Stimulated activated CD8-positive, alpha-beta memory T cell treated with anti-CD3 and anti-CD28 coated beads, Interleukin-4, amount 100 ng/mL, for 24 hours (primary cell): ENCODE measurements at regions not wholly inside any gene's neighbourhood (a gene's known extent, or its start where the extent isn't known, plus 50 kb on each side); places are given as distances from the start of the nearest gene placed in this dataset.

ENCODE experiments used
- DNase-seq: peaks from one replicate; pipeline ENCODE4 v3.0.0-alpha.2; 2020; ENCODE audit warnings: low read depth

DNA sequence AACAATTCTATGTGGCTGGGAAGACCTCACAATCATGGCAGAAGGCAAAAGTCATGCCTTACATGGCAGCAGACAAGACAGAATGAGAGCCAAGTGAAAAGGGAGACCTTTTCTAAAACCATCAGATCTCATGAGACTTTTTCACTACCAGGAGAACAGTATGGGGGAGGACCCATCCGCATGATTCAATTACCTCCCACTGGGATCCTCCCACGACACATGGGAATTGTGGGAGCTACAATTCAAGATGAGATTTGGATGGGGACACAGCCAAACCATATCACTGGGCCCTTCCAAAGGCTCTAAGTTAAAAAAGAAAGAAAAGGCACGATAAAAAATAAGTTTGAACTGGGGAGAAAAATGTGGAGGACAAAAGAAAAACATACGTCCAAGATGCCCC, 406.9 kb upstream of the CDH4 start:
- no peak for DNase-seq

DNA sequence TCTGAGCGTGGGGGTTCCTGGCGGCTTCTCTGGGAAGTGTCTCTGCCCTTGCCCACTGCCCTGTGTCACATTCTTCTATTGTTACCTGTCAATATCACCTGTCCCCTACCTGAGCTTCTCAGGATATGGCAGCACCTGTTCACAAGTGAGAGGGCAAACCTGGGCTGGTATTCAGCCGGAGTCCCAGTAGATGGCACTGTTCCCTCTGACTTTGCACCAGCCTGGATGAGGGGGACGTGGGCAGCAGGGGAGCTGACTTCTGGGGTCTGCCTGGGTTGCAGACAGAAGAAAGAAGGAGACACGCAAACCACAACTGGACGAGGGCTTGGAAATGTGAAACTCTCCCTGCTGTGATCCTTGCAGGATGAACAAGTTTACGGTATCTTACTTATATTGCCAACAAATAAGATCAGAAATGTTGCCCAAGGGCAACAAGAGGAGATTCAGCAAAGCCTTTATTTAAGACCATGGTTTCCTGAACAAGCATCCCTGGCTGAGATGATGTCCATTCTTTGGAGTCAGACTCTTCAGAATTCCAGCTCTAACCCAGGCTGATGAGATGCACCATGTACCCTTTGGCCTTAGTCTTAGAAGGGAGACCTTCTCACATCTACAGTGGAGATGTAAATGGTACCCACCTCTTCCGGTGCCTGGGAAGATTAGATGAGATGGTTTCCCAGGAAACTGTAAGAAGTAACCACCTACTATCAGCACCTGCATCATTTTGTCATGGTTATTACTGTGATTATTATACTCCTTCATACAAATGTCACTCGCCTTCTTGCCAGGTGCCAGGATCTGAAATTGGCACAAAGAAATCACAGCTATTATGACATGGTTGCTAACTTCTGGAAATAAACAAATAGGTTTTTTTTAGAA, 400.0 kb upstream of the CDH4 start:
- DNase-seq: no peak

DNA sequence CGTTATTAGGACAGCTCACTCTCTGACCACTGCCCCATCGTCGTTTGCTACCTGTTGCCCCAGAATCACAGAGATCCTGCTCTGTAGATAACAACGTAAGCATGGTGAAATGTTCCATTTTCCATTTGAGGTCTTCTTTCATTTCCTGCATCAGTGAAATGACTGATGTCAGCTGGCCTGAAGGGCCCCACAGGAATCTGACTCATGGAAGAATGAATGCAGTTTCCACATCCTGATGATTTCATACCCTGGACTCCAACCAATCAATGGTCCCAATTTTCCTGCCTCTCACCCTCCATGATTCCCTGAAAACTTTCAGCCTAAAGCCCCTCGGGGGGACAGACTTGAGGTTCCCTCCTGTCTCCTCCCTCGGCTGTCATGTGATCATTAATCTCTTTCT, 394.4 kb upstream of the CDH4 start:
- DNase-seq: no peak

DNA sequence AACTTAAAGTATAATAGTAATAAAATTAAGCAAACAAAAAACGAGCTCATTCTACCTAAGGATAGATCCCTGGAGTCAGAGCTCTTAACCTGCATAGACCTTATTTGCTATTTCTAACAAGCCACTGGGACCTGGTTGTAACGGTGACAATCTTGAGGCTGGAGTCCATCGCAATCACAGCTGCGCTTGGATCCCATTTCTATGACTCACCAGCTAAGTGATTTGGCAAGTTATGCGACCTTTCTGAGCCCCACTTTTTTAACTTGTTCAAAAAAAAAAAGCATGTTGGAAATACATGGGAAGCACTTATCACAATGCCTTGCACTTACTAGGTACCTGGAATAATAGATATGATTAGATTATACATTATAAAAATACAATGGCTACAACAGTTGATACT, 389.5 kb upstream of the CDH4 start:
- no peak for DNase-seq

DNA sequence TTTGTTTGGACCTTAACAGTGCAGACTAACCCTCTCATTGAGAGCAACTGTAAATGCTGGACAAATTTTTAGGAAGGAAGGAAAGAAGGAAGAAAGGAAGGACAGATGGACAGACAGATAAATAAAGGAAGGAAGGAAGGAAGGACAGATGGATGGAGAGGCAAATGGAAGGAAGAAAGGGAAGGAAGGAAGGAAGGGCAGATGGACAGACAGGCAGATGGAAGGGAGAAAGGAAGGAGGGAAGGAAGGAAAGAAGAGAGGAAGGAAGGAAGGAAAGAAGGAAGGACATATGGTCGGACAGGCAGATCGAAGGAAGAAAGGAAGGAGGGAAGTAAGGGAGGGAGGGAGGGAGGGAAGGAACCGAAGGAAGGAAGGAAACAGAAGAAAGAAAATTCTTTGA, 388.5 kb upstream of the CDH4 start:
- DNase-seq: no peak

DNA sequence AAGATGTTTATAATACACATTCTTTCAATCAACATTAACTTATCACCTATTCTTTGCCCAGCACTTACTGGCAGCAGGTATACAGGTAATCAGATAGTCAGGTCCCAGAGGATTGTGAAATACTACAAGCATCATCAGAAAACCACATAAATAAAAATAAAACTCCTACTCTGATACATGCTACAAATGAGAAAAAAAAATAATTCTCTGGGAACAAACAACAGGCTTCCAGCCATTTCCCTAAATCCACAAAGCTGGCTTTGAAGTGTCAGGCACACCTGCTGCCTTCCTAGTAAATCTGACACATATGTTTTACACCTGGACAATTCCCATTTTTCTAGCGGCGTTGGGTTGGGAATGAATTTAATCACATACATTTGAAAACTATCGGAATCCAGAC, 384.5 kb upstream of the CDH4 start:
- DNase-seq: no peak

DNA sequence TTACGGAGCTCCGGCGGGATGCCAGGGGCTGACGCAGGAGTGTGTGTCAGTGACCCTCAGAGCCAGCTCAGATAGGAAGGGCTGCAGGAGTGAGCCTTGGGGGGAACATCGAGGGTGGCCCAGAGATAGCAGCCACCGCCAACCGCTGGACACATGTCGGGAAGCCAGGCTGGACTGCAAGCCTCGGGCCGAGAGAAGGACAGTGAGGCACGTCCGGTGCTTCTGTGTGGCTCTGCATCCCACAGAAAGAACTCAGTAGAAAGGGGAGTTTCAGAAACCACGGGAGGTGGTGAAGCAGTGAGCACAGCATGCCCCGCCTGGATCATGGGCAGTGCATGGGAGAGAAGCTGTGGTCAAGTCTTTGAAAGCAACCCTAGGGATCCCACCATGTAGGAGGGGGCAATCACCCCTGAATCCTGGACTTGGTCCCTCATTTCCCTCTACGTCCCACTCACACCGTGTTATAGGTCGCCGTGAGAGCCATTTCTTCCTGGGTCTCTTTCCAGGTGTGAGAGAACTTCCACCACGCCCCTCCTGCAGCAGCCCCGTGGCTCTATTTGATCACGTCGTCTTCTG, 383.7 kb upstream of the CDH4 start:
- DNase-seq: no peak

DNA sequence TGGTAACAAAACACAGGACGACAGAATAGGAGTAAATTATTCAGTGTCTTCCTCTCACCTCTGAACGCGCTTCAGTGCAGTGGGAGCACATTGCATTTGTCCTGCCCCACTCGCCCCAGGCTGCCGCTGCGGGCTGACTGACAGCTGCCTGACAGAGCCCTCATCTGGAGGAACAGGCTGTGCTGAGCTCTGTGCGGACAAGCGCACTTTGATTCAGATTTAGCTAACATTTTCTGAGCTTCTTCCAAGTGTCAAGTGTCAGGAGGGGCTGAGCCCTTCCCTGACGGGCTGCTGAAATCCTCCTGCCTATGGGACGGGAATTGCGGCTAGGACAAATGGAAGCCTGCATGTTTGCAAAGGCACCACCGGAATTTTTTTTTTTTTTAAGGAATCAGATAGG, 383.0 kb upstream of the CDH4 start:
- DNase-seq: no peak

DNA sequence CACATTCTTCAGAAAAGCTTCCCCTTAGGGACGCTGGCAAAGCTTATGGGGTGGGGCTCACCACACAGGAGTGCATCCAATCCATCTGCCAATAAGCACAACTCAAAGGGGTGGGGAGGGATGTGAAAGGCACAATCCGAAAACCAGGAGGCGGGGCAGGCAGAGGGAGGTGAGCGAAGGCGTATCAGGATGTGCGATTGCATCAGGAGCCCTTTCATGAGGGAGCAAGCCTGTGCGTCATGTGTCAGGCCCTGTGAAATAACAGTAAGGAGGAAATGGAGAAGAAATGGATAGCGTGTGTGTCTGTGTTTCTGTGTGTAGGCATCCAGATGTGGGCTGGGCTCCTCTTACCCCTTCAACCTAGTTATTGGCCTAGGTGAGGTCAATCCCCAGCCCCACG, 382.4 kb upstream of the CDH4 start:
- no peak for DNase-seq

DNA sequence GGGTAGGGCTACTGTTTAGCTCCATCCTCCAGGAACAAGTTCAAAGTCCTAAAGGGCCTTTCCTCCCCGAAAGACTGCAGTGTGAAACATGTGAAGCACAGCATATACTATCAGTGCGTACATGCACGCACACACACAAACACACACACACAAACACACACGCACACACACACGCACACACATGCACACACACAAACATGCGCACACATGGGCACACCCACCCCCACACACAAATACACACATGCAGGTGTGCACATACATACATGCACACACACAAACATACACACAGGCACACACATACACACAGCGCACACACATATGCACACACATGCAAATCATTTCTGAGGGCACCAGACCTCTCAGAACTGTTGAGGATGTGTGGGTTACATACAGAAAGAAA, 382.0 kb upstream of the CDH4 start:
- DNase-seq: no peak

DNA sequence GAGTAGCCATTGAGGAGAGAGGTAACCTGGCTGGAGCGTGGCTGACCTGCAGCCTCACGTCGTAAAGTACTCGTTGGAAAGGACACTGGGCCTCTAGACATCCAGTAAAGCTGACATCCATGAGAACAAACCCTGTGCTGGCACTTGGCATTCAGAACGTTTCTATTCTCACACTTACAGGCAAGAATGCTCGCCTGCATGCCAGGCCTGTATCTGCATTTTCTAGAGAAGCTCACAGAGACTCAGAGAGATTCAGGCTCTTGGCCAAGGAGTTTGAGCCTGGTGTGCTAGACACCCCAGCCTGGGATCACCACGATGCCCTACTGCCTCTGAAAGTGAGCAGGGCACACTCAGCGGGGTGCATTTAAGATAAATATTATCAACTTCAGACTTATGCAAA, 379.8 kb upstream of the CDH4 start:
- DNase-seq: no peak

DNA sequence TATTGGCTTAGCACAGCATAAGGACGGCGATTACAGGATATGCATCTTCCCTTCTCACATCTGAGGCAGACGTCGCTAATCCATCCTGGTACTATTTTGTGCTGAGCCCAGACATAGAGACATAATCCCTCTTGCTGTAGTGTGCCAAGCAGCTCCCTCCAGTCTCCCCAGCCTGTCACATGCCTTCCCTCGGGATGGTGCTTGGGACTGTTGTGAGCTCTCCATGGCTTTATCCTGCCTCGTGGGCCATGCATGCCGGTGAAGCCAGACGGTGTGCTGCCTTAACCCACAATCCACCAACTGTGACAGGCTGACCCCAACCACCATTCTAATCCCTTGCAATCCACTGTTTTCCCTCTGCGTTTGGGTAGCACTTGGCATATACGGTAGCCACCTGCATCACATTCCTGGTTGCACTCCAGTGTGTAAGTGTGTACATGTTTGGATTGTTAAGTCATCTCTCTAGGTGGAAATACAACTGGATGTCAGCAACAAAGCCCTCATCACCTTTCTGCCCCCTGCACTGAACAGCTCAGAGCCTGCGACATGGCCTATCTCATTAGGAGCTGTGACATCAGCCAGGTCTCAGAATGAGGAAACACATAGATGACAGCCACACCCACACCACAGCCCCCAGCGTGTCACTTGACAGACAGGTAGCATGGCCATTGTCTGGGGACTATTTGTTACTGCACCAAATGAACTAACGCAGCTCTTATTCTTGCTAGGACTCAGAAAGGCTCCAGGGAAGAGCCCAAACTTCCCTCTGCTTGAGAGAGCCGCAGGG, 374.8 kb upstream of the CDH4 start:
- no peak for DNase-seq

DNA sequence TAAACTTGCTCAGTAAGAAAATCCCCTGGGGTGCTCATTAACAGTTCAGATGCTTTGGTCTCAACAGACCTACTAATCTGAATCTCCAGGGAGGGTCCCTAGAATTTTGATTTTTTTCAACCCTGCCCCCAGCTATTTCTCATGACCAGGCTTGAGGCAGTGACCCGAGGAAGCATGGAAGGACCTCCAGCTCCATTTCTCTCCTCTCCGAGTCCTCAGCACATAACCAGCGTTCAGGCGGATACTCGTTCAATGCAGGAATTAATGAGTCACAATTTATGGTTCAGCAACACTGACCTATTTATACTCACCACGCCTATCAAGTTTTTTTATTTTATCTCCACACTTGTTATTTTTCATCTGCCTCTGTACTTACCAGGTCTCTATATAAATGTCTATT, 369.2 kb upstream of the CDH4 start:
- DNase-seq: no peak

DNA sequence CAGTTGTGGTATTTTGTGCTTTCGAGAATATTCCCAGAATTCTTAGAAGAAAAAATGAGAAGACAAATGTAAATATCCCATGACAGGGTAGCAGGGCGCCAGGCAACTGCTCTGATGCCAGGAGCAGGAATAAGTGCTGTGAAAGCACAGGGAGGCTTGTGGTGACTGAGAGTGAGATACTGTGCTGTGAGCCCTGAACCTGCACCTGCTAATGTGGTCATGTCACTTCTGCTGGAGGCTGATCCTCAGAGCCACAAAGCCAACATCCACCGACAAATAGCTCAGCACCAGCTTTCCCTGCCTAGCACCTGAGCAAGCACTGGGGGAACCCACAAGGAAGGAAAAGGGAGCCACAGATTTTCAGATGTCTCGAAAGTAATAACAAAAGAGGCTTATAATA, 368.6 kb upstream of the CDH4 start:
- no peak for DNase-seq

DNA sequence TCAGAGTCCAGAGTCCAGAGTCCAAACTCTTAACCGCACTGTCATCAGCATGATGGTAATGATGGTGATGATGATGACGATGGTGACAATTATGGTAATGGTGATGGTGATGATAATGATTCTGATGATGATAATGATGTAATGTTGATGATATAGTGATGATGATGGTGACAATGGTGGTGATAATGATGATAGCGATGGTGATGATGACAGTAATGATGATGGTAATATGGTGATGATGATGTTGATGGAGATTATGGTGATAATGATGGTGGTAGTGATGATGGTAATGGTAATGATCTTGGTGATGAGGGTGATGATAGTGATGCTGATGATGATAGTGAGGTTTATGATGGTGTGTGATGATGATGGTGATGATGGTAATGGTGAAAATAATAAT, 367.8 kb upstream of the CDH4 start:
- no peak for DNase-seq

DNA sequence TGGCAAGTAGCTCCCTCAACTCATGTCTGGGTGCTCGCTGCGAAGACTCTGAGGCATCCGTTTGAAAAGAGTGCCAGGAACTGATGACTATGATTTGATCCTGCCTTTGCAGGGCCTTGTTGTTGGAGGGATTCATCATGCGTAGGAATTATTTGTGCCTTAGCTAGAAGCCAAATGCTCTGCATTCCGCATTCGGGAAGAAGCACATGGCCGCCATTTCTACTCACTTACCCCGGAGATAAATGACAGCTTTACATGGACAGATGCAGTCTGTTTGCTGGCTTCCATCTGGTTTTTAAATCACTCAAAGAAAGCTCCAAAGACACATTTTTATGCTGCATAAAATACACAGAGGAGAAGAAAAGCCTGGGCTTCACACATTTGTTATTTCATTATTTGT, 363.3 kb upstream of the CDH4 start:
- no peak for DNase-seq

DNA sequence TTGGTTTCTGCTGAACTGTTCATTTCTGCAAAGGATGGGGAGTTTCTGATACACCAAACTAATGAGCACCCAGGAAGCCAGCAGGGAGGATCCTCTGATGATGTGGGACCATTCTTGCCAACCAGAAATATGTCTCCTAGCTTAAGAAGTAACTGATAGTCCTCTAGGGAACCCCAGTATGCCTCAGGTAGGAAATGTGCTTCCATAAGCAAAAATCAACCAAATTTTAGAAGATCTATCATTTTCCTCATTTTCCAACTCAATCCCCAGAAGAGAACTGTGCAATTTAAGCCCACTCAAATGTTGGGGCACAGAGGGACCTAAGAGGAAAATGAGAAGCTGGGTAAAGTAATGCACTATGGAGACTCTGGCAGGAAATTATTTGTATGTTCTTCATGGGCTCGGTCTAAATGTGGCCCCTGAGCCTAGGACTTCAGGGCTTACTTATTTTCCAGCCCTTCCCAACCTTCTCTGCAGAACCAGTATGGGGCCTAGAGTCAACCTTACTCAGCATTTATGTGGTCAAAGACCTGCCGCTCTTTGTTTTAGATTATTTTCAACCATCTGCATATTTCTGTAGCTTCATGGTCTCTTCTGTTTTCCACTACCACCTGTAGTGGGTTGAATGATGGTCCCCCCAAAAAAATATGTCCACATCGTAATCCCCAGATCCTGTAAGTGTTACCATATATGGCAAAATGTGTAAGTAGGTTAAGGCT, 359.8 kb upstream of the CDH4 start:
- no peak for DNase-seq

DNA sequence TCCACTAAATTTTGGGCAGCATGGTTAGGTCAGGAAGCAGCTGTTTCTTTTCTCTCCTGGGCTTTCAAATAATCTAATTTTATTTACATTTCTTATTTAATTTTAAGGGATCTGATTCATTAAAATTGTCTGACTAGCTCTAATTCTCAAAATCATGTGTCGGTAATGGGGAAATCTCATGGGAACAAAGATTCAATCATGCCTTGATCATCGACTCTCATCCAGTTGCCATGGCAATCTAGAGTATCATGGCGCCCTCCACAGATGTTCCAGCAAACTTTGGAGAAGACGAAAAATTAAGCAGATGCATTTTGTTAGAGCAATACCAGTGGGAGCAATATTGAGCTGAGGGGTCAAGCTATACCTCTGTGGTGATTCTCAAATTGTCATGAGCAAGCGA, 358.0 kb upstream of the CDH4 start:
- no peak for DNase-seq

DNA sequence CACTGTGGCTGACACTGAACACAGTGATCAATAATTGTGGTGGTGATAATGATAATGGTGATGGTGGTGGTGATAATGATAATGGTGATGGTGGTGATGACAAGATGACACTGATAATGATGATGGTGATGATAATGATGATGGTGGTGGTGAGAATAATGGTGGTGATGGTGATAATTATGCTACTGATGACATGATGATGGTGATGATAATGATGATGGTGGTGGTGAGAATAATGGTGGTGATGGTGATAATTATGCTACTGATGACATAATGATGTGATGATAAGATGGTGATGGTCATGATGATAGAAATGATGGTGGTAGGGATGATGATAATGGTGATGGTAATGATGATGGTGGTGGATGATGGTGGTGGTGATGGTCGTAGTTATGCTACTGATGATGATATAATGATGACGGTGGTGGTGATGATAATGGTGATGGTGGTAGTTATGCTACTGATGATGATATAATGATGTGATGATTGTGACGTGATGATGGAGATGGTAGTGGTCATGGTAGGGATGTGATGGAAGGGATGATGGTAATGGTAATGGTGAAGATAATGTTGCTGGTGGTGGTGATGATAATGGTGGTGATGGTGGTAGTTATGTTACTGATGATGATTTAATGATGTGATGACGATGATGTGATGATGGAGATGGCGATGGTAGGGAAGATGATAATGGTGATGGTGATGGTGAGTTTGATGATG, 356.5 kb upstream of the CDH4 start:
- no peak for DNase-seq

DNA sequence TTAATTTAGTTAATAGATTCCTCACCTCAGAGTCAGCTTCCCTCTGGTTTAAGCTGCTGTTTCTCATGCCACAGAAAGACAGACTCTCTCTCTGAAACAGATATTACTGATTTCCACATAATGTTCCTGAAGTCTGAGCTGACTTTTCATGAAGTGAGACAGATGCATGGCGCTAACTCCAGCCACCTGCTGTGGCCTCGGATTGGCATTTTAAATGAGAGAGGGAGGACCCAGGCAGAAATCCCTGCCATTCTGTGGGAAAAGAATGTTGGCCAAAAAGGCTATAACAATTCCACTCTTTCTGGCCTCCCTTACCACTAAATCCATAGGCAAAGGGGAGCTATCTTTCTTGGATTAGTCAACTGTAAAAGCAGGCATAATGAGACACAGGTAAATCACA, 354.1 kb upstream of the CDH4 start:
- DNase-seq: no peak

DNA sequence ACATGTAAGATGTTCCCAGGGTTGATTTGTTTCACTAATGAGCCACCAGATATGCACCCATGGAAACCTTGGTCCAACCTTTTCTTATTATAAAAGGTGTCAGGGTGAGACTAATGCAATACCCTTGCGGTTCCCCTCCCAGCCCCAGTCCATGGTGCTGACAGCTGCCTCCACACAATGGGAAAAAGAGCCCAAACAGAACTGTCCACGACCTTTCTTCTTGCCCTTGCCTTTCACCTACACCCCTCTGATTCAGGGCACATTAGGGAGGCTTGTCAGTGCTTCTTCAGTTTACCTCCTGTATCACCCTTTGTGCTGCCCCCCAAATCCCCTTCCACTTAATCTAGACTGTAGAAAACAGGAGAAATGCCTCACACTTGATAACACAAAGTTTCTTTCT, 352.7 kb upstream of the CDH4 start:
- DNase-seq: no peak

DNA sequence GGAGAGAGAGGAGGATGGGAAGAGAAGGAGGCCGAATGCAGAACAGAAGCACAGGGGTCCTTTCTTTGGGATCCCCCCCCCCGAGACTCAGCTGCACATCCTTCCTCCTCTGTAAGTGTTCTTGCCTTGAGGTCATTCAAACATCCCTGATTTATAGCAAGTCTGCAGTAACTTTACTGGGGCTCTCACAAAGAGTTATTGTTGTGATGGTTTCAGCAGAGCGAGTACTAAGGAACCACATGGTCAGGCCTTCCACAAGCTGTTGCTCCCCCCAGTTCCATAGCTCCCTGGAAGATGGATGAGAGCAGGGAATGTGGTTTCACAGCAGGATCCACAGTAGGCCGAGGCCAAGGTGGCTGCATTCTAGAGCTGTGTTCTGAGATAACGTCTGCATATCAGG, 351.4 kb upstream of the CDH4 start:
- no peak for DNase-seq
